Fibroblast of the aortic adventitia (primary cell): ENCODE measurements at regions not wholly inside any gene's neighbourhood (a gene's known extent, or its start where the extent isn't known, plus 50 kb on each side); places are given as distances from the start of the nearest gene placed in this dataset.

Experiments used
- DNase-seq: peaks from one replicate; pipeline ENCODE4 v3.0.0-alpha.2; 2010; ENCODE audit warnings: low read depth
- H3K4me3 ChIP-seq: 2 replicates; pipeline ENCODE4 v1.5.1; 2011; ENCODE audit warnings: low read depth, mild to moderate bottlenecking, control low read depth, low read length, moderate library complexity
- TF ChIP-seq, protein P1 (sequence below): IDR thresholded peaks from 2 replicates; pipeline ENCODE4 v1.5.1; 2011; ENCODE audit warnings: mild to moderate bottlenecking, low read length, control low read depth, inconsistent platforms; ENCODE audit not compliant: insufficient read depth

- DNase-seq: no peak
- TF ChIP-seq, protein P1, sequence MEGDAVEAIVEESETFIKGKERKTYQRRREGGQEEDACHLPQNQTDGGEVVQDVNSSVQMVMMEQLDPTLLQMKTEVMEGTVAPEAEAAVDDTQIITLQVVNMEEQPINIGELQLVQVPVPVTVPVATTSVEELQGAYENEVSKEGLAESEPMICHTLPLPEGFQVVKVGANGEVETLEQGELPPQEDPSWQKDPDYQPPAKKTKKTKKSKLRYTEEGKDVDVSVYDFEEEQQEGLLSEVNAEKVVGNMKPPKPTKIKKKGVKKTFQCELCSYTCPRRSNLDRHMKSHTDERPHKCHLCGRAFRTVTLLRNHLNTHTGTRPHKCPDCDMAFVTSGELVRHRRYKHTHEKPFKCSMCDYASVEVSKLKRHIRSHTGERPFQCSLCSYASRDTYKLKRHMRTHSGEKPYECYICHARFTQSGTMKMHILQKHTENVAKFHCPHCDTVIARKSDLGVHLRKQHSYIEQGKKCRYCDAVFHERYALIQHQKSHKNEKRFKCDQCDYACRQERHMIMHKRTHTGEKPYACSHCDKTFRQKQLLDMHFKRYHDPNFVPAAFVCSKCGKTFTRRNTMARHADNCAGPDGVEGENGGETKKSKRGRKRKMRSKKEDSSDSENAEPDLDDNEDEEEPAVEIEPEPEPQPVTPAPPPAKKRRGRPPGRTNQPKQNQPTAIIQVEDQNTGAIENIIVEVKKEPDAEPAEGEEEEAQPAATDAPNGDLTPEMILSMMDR: no peak
- no peak overlapping the region for H3K4me3 ChIP-seq
Observed at GRCh38 chr18:34350778-34351177, 126.1 kb upstream of the NOL4 start.

DNA sequence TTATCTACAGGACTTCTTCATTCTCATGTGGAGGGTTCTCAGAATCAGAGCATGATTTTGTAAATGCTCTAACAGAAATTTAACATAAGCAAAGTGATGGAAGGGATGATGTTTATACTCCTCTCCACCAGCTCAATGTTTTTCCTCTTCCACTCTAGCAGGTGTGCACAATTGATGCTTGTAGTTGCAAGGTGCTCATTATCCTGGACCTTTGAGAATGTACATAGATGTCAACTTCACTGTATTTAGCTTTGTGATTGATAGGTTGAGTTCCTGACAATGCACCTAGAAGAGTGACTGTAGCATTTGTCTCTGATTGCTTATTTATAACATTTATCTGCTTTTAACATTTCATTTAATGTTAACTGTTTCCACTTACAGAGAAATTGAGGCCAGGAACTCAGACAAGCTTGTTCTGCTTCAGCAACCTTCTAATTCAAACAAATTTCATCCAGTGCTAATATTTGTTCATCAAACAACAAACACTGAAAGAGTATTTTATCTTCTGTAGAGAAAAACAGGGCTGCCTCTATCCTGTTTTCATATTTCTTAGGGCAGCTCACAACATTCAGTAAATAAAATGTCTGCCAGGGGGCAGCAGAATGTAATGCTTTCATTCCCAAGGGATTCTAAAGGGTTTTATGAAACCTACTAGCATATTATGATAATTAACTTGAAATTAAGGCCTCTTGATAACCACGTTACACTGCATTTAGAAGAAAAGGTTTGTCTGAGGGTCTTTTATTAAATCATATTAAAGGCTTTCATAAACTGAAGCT, 127.9 kb upstream of the NOL4 start:
- TF ChIP-seq, protein P1: no peak
- H3K4me3 ChIP-seq: no peak overlapping the region
- no peak for DNase-seq

DNA sequence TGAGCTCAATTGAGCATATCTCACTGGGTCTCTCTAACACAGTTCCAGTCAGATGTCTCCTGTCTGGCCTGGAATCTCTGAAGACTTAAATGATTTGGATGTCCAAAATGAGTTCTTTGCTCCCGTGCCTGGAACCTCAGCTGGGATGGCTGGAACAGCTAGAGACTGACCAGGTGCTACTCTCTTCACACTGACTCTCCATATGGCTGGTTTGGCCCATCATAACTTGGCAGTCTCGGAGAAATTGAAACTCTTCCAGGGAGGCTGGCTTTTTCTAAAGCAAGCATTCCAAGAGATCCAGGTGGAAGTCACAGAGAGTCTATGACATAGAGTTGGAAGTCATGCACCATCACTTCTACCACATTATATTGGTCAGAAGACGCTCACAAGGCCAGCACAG, 129.6 kb upstream of the NOL4 start:
- no peak overlapping the region for H3K4me3 ChIP-seq
- TF ChIP-seq, protein P1: no peak
- no peak for DNase-seq

- H3K4me3 ChIP-seq: no peak overlapping the region
- no peak for DNase-seq
- TF ChIP-seq, protein P1: no peak
Observed at GRCh38 chr18:34357944-34358580, 133.3 kb upstream of the NOL4 start.

DNA sequence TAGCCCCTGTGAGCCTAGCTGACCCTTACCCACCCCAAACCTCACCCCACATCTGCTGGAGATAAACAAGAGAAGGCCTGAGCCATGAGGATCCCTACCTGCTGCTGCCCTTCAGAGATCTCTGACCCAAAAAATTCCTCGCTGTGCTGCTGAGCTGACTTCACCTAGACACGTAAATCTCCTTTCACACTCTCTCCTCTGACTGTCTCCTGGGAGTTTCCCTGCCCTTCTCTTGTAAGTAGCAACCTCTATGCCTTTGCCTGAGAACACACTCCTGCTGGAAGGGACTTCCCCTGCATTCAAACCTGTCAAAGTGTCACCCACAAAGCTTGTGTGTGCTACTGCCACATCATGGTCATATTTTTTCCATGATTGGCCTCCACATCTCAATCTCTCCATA, 134.2 kb upstream of the NOL4 start:
- H3K4me3 ChIP-seq: no peak overlapping the region
- TF ChIP-seq, protein P1: no peak
- no peak for DNase-seq

DNA sequence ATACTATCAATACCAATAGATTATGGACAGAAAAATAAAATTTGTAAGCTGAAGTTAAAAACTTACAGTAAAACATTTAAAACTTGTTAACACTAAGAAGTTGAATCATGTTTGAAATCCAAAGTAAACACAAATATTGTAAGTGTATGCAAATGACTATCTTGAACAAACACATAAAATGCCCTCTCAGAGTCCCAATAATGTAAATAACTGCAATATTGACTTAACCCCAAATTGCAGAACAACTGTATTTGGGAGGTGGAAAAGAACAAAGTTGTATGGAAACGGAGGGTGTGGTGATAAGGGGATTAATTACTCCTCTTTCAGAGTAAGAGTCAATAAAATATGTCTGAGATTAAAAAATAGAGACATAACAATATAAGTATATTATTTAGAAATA, 140.0 kb upstream of the NOL4 start:
- TF ChIP-seq, protein P1: no peak
- H3K4me3 ChIP-seq: no peak overlapping the region
- no peak for DNase-seq
